Mammary epithelial cell (primary cell): ENCODE measurements at regions not wholly inside any gene's neighbourhood (a gene's known extent, or its start where the extent isn't known, plus 50 kb on each side); places are given as distances from the start of the nearest gene placed in this dataset.
"Not testable (repeated sequence)": the region's sequence is repeated elsewhere in the genome, so short reads cannot be mapped to it uniquely, and the experiment has no call there.

ENCODE experiments used
- CTCF ChIP-seq, 2 donors: IDR thresholded peaks in 1 of 2; conservative IDR thresholded peaks in 1 of 2; 2 replicates each; pipeline ENCODE4 v1.5.1; 2011 to 2012; ENCODE audit warnings: inconsistent platforms in 2 of 2, low read length in 2 of 2, mild to moderate bottlenecking in 2 of 2, control low read depth in 1 of 2, low read depth in 1 of 2; ENCODE audit not compliant: insufficient read depth in 1 of 2; ENCODE audit errors: extremely low read depth in 1 of 2
- EZH2 ChIP-seq: IDR thresholded peaks from 2 replicates; pipeline ENCODE4 v1.6.1; 2012; ENCODE audit warnings: low read length, inconsistent platforms, borderline replicate concordance

GRCh38 chr1:143874625-143875024 lies 97.2 kb downstream of the FAM72C start:
- not testable (repeated sequence) for TF ChIP-seq CTCF (conservative IDR thresholded peaks at IDR 0.05 in 1 of 2, IDR thresholded peaks at IDR 0.05 in 1 of 2; ENCODE audit: extremely low read depth in 1 of 2, insufficient read depth in 1 of 2, low read depth in 1 of 2, low read length in 2 of 2); EZH2
